ENCODE measurements at regions not wholly inside any gene's neighbourhood (a gene's known extent, or its start where the extent isn't known, plus 50 kb on each side); places are given as distances from the start of the nearest gene placed in this dataset.

GRCh38 chr21:35953597-35953996 lies 106.7 kb downstream of the SETD4 start (continued):
- TF ChIP-seq ZNF331 (CRISPR knock-in tag; IDR thresholded peaks at IDR 0.05) (peak; percentile 96), ZIK1 (CRISPR knock-in tag; IDR thresholded peaks at IDR 0.05; ENCODE audit: borderline replicate concordance, low read depth) (no peak), ONECUT2 (CRISPR knock-in tag; IDR thresholded peaks at IDR 0.05) (0 out of 2 replicates have a peak, but pooled peaks have one; percentile 35), ZFYVE20 (CRISPR knock-in tag; IDR thresholded peaks at IDR 0.05; ENCODE audit: borderline replicate concordance, low read depth) (no peak), ZNF282 (IDR thresholded peaks at IDR 0.05; ENCODE audit: partially characterized antibody) (no peak), ETS1 (CRISPR knock-in tag; IDR thresholded peaks at IDR 0.05) (no peak), PHF8 (CRISPR knock-in tag; IDR thresholded peaks at IDR 0.05) (peak; percentile 39; the same call in 1 of the 2 replicates), NR3C1 (CRISPR knock-in tag; IDR thresholded peaks at IDR 0.05) (no peak), REXO4 (CRISPR knock-in tag; IDR thresholded peaks at IDR 0.05; ENCODE audit: borderline replicate concordance) (no peak), ZNF776 (CRISPR knock-in tag; IDR thresholded peaks at IDR 0.05) (no peak), ZNF609 (CRISPR knock-in tag; IDR thresholded peaks at IDR 0.05; ENCODE audit: borderline replicate concordance) (peak; percentile 87), GFI1 (CRISPR knock-in tag; IDR thresholded peaks at IDR 0.05; ENCODE audit: borderline replicate concordance) (peak; percentile 80), ZBTB8A (CRISPR knock-in tag; IDR thresholded peaks at IDR 0.05; ENCODE audit: borderline replicate concordance, low read depth) (no peak), POLR2AphosphoS2 (IDR thresholded peaks at IDR 0.05; ENCODE audit: low read depth, low read length) (no peak), ZNF598 (CRISPR knock-in tag; IDR thresholded peaks at IDR 0.05; ENCODE audit: borderline replicate concordance) (no peak), STAG1 (CRISPR knock-in tag; IDR thresholded peaks at IDR 0.05) (peak; percentile 24), ZBTB7B (CRISPR knock-in tag; IDR thresholded peaks at IDR 0.05) (no peak), ASH2L (IDR thresholded peaks at IDR 0.05; ENCODE audit: insufficient read length, low read depth, low read length) (no peak), ZNF18 (CRISPR knock-in tag; IDR thresholded peaks at IDR 0.05; ENCODE audit: insufficient replicate concordance) (no peak), ZBTB10 (CRISPR knock-in tag; IDR thresholded peaks at IDR 0.05; ENCODE audit: borderline replicate concordance) (no peak), PITX1 (CRISPR knock-in tag; IDR thresholded peaks at IDR 0.05) (peak; percentile 86)

Measured in HepG2 (cell line).